GM21381 (cell line): ENCODE measurements at regions not wholly inside any gene's neighbourhood (a gene's known extent, or its start where the extent isn't known, plus 50 kb on each side); places are given as distances from the start of the nearest gene placed in this dataset.
"Not testable (repeated sequence)": the region's sequence is repeated elsewhere in the genome, so short reads cannot be mapped to it uniquely, and the experiment has no call there.

Experiments
- ATAC-seq: cut with Tn5 transposase; IDR thresholded peaks from one replicate; pipeline ENCODE4 v1.9.1; 2021; ENCODE audit warnings: mild to moderate bottlenecking, moderate library complexity; ENCODE audit not compliant: unreplicated experiment

DNA sequence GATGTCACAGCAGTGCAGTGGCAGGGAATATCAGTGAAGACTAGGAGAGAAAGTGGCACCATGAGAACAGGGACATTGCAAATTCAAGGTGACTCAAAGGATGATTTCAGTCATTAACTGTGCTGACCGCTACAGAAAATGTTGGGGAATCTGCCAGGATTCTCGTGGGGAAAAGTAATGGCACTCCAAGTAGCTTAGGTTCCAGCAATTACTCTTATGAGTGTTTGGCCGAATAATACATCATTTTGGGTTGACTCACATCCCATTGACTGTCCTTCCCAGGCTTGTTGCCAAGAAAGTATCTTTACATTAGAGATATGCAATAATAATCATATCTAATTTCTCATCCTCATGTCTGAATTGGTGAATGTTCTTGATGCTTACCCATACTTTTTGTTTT is 1411.1 kb upstream of the PCDH7 start:
- no peak for ATAC-seq

DNA sequence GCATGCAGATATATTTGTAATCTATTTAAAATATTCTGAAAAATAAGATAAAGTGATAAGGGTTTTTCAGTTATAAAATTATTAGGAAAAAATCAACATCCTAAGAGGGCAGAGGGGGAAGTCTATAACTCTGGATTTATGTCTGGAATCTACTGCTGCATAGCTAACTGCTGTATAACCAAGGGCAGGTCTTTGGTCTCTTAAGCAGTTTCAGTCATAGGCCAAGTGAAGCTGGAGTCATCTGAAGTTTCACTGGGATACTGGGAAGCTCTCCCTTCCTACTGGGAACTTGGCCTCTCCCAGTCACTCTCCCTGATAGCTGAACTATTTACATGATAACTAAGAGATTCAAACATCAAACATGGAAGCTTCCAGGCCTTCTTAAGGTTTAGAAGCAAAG is 1409.9 kb upstream of the PCDH7 start:
- no peak for ATAC-seq

DNA sequence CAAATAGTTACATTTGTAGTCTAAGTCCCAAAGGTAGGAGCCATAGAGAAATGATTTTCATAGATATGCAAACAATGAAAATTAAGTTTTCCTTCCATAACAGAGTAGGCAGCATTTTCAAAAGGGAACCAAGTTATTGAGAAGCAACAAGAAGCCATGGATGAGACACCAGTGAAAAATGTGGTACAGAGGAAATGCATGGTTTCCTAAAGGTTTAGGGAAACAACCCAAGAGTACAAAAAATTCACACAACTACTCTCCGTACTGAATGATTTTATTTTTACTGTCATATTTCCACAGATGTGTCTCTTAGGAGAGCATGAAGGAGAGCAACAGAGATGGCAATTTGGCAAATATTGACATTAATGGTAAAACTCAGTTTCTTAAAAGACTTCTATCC is 1408.9 kb upstream of the PCDH7 start:
- no peak for ATAC-seq

DNA sequence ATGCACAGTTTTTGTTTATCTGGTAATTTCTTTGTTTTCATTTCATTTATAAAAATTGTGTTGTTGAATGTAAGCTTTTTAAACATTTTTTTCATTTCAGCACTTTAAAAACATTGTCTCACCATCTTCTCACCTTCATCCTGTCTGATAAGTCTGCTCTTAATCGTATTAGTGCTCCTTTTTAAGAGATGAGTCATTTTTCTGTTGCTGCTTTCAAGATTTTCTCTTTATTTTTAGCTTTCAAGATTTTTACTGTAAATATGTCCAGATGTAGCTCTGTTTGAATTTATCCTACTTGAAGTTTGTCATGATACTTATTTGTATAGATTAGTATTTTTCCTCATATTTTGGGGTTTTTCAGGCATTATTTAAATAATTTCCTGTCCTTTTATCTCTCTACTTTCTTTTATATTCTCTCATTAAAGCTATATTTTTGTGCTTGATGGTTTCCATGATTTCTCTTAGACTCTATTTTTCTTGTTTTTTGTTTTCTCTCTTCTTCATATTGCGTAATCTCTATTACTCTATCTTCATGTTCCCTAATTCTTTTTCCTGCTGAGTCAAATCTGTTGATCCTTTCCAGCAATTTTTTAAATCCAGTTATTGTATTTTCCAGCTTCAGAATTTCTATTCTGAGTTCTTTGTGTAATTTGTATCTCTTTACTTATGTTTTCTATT is 1400.4 kb upstream of the PCDH7 start:
- no peak for ATAC-seq

DNA sequence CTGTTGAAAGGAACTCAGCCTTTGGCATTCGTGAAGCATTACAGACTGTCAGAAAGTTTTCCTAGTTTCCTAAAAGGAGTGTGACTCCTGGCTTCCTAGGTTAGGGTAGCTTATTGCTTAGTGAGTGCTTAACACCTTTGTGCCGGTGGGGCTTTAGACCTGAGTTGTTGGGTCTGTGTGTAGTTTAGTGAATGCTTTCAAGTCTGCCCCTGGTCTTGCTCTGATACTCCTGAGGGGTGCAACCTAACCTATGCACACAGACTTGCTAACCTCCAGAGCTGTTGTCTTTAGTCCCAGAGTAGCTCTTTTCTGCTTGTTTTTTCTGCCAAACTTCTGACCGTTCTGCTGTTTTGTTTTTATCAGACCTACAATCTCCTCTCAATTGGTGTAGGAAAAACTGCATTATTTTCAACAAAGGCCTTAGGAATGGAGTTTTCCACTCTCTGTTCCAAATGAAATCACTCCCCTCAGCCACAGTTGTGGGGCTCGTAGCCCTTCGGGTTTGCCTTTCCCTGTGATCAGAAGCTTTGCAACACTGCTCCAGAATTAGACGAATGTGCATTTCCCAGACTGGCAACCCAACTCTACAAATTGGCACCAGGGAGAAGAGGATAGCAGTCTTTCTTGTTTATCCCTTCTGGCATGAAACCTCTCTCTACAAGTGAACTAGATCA is 1399.1 kb upstream of the PCDH7 start:
- no peak for ATAC-seq

DNA sequence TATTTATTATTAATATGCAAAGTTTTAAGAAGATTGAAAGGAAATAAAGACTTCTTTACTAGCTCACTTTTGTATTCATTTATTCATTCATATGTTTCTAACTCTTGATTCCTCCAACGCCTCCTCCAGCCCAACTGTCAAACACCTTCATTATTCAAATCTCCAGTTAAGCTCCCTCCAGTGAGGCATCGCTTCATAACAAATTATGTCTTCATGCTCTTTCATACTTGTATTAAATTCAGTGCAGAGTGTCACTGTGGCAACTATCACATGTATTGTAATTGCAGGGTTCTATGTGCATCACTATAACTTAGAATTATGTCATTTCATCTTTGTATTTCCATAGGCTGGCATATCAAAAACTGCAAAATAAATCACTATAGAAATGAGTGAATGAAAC is 1394.2 kb upstream of the PCDH7 start:
- no peak for ATAC-seq

DNA sequence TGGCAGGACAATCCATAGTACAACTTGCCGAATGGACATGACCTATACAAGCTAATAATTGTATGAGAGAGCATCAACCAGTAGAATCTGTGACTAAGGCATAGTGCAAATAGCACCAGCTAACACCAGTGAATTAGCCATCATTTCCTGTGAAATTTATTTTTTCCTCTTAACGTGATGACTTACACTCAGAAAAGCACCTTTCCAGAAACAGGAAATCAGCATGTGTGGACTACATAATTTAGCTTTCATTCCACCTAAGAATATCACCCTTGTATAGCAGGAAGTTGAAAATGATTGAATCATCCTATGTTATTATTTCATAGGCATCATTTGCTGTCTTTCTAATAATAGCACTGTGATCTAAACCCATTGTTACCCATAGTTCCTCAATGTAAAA is 1393.4 kb upstream of the PCDH7 start:
- no peak for ATAC-seq

DNA sequence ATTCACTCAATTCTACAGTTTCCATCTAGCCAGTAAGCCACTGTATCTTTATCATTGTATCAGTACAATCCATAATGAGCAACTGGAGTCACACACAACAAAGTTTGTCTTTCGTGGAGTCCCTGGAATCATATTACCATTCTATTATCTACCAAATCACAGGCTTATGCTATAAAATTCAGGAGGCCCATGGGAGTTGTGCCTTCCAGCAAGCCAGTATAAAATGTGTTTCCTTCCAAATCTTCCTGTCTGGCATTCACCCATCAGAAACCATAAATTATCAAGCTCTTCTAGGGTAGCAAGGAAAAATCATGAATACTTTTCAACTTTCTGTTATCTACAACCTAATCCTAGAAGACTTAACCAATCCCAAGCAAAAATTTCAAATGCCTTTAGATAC is 1383.3 kb upstream of the PCDH7 start:
- ATAC-seq, result no peak

DNA sequence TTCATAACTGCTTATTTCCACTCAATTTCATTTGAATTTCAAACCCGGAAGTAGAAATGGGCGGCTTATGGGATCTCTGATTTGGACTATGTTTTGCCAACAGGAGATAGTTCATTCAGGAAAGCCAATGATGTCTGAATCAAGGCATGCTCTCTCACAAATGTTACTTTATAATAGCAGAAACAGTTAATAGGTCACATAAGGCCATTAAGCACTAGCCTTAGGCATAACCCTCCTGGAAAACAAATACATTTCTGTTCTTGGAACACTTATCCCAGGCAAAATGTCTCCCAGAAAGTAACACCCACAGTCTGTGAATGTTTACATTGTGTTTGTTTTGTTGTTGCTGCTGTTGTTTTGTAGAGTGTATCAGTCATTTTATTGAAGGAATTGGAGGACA is 1347.2 kb upstream of the PCDH7 start:
- no peak for ATAC-seq

DNA sequence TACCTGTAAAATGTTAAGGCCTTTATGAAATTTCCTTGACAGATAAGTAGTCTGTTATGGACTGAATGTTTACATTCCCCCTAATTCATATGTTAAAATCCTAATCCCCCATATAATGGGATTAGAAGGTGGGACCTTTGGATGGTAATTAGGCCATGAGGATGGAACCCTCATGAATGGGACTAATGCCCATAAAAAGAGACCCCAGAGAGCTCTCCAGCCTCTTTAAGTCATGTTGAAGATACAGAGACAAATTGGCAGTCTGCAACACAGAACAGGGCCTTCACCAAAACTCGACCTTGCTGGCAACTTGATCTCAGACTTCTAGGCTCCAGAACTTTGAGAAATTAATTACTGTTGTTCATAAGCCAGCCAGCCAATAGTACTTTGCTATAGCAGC is 1344.5 kb upstream of the PCDH7 start:
- ATAC-seq, result no peak

DNA sequence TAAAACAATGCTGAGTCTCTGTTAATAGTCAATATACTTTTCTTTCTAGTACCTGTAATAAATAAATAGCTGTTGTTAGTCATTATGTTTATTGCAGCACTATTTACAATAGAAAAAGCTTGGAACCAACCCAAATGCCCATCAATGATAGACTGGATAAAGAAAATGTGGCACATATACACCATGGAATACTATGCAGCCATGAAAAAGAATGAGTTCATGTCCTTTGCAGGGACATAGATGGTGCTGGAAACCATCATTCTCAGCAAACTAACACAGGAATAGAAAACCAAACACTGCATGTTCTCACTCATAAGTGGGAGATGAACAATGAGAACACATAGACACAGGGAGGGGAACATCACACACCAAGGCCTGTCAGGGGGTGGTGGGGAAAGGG is 1341.9 kb upstream of the PCDH7 start:
- ATAC-seq, result not testable (repeated sequence)

DNA sequence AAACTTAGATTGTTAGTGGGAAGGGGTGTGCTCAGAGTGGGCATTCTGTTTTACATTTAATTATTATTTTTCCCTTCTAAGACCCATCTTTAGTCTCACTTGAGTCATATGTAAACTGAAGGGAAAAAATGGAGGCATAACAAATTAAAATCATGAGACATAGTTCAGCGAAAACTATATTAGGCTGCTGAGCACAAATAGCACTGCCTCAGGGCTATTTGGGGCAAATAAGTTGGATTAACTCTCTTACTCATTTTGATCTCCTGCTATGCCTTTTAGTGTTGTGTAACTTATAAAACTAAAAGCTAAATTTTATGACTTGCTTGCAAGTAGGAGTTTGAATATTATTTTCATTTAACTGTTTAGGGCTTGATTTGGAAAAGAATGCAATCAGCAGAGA is 1329.2 kb upstream of the PCDH7 start:
- no peak for ATAC-seq

DNA sequence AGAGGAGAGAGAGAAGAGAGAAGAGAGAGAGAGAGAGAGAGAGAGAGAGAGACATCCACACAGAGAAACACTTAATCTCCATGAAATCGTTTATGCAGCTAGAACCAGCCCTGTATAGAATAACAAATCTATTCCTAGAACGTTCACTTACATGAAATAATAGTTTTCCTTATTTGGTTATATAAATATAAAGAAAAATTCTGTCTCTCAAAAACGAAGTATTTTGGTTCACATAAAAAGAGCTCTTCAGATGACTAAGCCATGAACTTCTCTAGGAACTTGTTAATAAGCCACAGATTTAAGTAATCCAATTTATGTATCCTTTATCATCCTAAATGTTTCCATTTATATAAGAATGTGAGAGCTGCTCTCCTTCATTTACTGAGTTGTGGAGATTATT is 1315.1 kb upstream of the PCDH7 start:
- no peak for ATAC-seq

DNA sequence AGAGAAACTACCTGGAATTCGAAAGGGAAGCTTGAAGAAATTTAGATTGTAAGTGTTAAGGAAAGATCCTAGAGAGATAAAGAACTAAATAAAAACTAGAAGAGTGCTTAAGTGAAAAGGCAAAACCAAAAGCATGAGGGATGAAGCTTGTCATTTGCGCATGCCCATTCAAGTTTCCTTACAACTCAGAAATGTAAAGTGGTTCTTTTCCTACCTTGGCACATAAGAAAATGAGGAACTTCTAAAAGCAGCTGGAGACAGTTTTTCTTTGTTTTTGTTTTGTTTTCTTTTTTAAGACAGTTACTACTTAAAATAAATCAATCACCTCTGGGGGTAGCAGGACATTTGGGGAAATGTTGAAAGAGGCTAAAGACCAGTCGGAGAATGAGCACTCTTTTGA is 1304.4 kb upstream of the PCDH7 start:
- ATAC-seq, result no peak

DNA sequence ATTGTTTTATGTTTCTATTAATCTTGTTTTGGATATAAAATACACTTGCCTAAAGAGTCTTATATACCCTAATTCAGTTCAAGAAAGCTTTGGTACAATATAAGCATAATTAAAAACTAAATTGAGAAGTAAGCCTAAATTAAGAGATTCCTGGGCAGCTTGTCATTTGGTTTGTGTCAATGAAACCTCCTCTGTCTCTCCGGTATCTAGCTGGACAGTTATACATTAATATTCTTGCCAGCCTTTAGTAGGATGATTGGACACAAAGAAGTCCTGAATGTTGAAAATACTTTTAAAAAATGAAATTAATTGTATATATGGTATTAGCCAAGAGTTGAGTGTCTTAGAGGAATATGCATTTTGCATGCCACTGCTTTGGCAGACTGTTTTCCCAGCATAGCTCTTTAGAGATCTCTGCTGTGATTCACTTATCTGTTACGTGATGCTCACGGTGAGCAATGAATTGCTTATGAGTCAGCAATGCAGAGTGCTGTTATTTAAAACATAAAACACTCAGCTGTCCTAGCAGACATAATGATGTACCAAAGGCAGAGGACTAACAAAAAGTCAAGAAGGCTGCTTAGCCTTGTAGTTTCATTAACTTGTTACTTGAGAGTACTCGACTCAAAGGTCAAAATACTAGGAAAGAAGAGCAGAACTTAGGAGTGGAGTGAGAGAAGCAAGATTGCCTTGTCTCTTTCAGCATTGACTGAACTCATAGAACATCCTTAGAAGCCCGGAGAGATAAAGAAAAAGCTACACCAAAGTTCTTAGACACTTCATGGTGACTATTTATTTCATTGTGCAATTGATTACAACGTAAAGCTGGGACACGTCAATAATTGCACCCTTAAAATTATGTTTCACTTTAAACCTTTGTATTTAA is 1296.1 kb upstream of the PCDH7 start:
- ATAC-seq, result no peak

DNA sequence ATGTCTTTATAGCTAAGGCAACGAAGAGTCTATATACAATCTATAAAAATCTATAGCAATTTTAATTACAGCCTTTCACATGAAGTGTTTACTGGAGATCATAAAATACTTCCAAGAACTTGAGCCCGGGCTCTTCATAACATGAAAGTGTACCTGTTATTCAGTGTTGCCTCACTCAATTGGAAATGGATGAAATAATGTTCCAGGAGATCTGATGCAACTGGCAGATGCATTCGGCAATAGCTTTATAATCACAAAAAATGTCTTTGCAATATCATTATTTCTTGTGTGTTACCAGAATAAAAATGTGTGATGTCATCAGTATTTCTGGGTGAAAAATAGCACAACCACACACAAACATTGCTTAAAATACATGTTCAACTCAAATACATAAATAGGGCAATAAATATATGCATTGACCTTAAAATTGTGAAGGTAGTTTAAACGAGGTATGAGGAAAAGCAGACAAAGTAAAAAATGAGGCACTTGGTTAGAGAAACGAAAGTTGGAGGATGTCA is 1266.8 kb upstream of the PCDH7 start:
- no peak for ATAC-seq

DNA sequence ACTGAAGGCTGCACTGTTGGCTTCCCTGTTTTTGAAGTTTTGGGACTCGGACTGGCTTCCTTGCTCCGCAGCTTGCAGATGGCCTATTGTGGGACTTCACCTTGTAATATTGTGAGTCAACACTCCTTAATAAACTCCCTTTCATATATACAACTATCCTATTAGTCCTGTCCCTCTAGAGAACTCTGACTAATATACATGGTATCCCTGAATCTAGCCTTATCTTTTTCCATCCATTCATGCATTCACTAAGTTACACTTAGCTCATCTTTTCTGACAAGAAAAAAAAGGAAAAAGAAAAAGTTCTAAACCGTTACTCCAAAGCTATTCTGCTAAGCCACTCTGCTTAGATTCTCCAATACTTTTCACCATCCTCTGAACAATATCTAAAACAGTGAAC is 1260.2 kb upstream of the PCDH7 start:
- no peak for ATAC-seq

DNA sequence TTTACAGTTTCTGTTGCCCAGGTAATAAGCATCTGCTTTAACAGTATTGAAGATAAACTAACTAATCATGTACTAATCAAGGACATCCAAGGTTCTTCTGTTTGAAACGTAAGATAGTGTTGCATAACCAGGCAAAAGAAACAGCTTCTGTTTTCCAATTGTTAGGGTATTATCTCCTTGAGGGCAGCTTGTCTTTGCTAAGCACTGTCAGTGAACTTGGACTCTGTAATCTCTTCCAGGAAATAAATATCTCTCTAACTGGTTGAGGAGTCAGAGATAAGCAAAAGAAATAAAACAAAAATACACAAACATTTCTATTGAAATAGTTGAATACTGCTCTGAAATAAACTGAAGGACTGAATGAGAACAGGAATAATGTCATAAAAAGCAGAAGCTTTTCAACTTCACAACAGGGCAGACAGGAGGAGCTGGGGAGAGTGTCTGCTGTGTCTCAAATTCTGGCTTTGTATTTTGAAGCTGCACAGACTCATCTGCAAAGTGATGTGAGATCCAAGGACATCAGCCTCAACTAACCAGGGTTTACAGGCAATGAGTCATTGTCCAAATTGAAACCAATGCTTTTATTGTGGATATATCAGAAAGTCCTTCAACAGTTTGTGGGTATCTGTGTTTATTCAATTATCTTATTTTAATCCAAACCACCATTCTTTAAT is 1253.0 kb upstream of the PCDH7 start:
- ATAC-seq, result no peak
